A549 (cell line): ENCODE measurements at regions not wholly inside any gene's neighbourhood (a gene's known extent, or its start where the extent isn't known, plus 50 kb on each side); places are given as distances from the start of the nearest gene placed in this dataset.

Experiments
- ATAC-seq, 2 experiments: fragments of 200-7000 bp in 1 of 2; fragments of >200 bp in 1 of 2; cut with Nextera tagmentation in 1 of 2; cut with Tn5 transposase in 1 of 2; 3 replicates each; pipeline versions ENCODE4 v1.8.0 to v1.9.1; 2018 to 2020; ENCODE audit warnings: mild to moderate bottlenecking in 1 of 2, moderate library complexity in 1 of 2
- CTCF ChIA-PET: fragments of 300-600 bp; sonication (Branson Sonifier 250); formaldehyde crosslinking; extraction: SDS; loops from one replicate; lab custom pipeline; 2021; ENCODE audit warnings: antibody characterized with exemption, inconsistent platforms; lab: Yijun Ruan, JAX
- POLR2A ChIA-PET: fragments of 350-600 bp; formaldehyde crosslinking; extraction: SDS; loops from one replicate; lab custom pipeline; 2021; ENCODE audit warnings: antibody characterized with exemption, inconsistent platforms; lab: Yijun Ruan, JAX
- DNase-seq, 2 experiments: peaks; one replicate each; pipeline versions ENCODE4 v3.0.0 to v3.0.0-alpha.2; 2011 to 2016; ENCODE audit warnings: low read depth in 1 of 2, low spot score in 1 of 2
- FAIRE-seq: peaks from 2 replicates; lab custom pipeline; 2011; peaks lifted over from hg19 to GRCh38; lab: Jason Lieb, UNC
- H3K27ac ChIP-seq, 2 experiments: fragments of >200 bp; sonication (Bioruptor Twin); formaldehyde crosslinking; 3 replicates each; pipeline ENCODE4 v1.5.1; 2016 to 2017
- H3K4me1 ChIP-seq: fragments of >200 bp; sonication (Bioruptor Twin); formaldehyde crosslinking; 3 replicates; pipeline ENCODE4 v1.6.1; 2016
- H3K4me2 ChIP-seq: fragments of >200 bp; sonication (Bioruptor Twin); formaldehyde crosslinking; 3 replicates; pipeline ENCODE4 v1.6.1; 2016
- H3K4me3 ChIP-seq: fragments of >200 bp; sonication (Bioruptor Twin); formaldehyde crosslinking; 3 replicates; pipeline ENCODE4 v1.5.1; 2016
- H3K9me3 ChIP-seq: fragments of >200 bp; sonication (Bioruptor Twin); formaldehyde crosslinking; 3 replicates; pipeline ENCODE4 v1.6.1; 2016
- BHLHE40 ChIP-seq: IDR thresholded peaks from 2 replicates; pipeline ENCODE4 v1.6.1; 2012; ENCODE audit warnings: low read depth, low read length, inconsistent platforms
- CHD2 ChIP-seq: fragments of 150-350 bp; IDR thresholded peaks from 2 replicates; pipeline ENCODE4 v1.6.1; 2014; ENCODE audit warnings: low read length; ENCODE audit not compliant: partially characterized antibody
- EHMT2 ChIP-seq: fragments of 200-600 bp; sonication (generic); IDR thresholded peaks from 2 replicates; pipeline ENCODE4 v1.6.1; 2016; ENCODE audit warnings: antibody characterized with exemption, low read depth, mild to moderate bottlenecking, moderate library complexity
- EP300 ChIP-seq, 2 experiments: fragments of >200 bp; sonication (Bioruptor Twin); formaldehyde crosslinking; IDR thresholded peaks; 2 replicates in 1 of 2; 3 replicates in 1 of 2; pipeline ENCODE4 v1.6.1; 2016 to 2017
- ESRRA ChIP-seq: fragments of 150-350 bp; IDR thresholded peaks from 2 replicates; pipeline ENCODE4 v1.6.1; 2014; ENCODE audit warnings: mild to moderate bottlenecking, low read length, borderline replicate concordance
- FOSB ChIP-seq: fragments of 250-450 bp; sonication (Bioruptor Pico); IDR thresholded peaks from 2 replicates; pipeline ENCODE4 v1.5.0; 2020; ENCODE audit warnings: mild to moderate bottlenecking, moderate library complexity
- FOSL2 ChIP-seq, 2 experiments: fragments of 450-650 bp in 1 of 2; fragments of >200 bp in 1 of 2; sonication (Bioruptor Twin) in 1 of 2; formaldehyde crosslinking; IDR thresholded peaks; 2 replicates each; pipeline versions ENCODE4 v1.5.0 to v1.6.1; 2016 to 2020; ENCODE audit warnings: mild to moderate bottlenecking in 1 of 2, moderate library complexity in 1 of 2
- FOXS1 ChIP-seq: fragments of 250-450 bp; sonication (Bioruptor Pico); IDR thresholded peaks from 2 replicates; pipeline ENCODE4 v1.5.0; 2020; ENCODE audit warnings: mild to moderate bottlenecking, moderate library complexity
- HDAC2 ChIP-seq: fragments of 200-600 bp; sonication (generic); IDR thresholded peaks from 2 replicates; pipeline ENCODE4 v1.6.1; 2016
- HEYL ChIP-seq: fragments of 250-450 bp; sonication (Bioruptor Pico); IDR thresholded peaks from 2 replicates; pipeline ENCODE4 v1.8.0; 2021; ENCODE audit warnings: mild to moderate bottlenecking, moderate library complexity
- HOXB13 ChIP-seq: fragments of 250-450 bp; sonication (Bioruptor Pico); IDR thresholded peaks from 2 replicates; pipeline ENCODE4 v1.5.0; 2020; ENCODE audit warnings: low read depth, mild to moderate bottlenecking, moderate library complexity
- JUN ChIP-seq, 2 experiments: fragments of >200 bp; sonication (Bioruptor Twin); formaldehyde crosslinking; IDR thresholded peaks; 2 replicates in 1 of 2; 3 replicates in 1 of 2; pipeline ENCODE4 v1.6.1; 2016 to 2017
- KDM5A ChIP-seq: fragments of 200-600 bp; sonication (generic); IDR thresholded peaks from 2 replicates; pipeline ENCODE4 v1.6.1; 2016; ENCODE audit warnings: antibody characterized with exemption, mild to moderate bottlenecking
- NPAS2 ChIP-seq: fragments of 250-450 bp; sonication (Bioruptor Pico); IDR thresholded peaks from 2 replicates; pipeline ENCODE4 v1.8.0; 2022; ENCODE audit warnings: mild to moderate bottlenecking, moderate library complexity, borderline replicate concordance
- NR3C1 ChIP-seq: fragments of >200 bp; sonication (Bioruptor Twin); formaldehyde crosslinking; IDR thresholded peaks from 3 replicates; pipeline ENCODE4 v1.6.1; 2017
- PHF8 ChIP-seq: fragments of 200-600 bp; sonication (generic); IDR thresholded peaks from 2 replicates; pipeline ENCODE4 v1.6.1; 2016; ENCODE audit warnings: low read depth, mild to moderate bottlenecking, antibody characterized with exemption, moderate library complexity, borderline replicate concordance
- POLR2A ChIP-seq: IDR thresholded peaks from 2 replicates; pipeline ENCODE4 v1.6.1; 2012; ENCODE audit warnings: mild to moderate bottlenecking, low read length
- POLR2AphosphoS2 ChIP-seq: conservative IDR thresholded peaks from 2 replicates; pipeline ENCODE4 v1.6.1; 2012; ENCODE audit warnings: low read length, improper control_type of control experiment, inconsistent platforms
- RAD21 ChIP-seq, 2 experiments: fragments of >200 bp in 1 of 2; sonication (Bioruptor Twin) in 1 of 2; formaldehyde crosslinking in 1 of 2; IDR thresholded peaks in 1 of 2; conservative IDR thresholded peaks in 1 of 2; 2 replicates in 1 of 2; 3 replicates in 1 of 2; pipeline ENCODE4 v1.6.1; 2012 to 2018; ENCODE audit warnings: inconsistent platforms in 1 of 2
- RARB ChIP-seq: fragments of 250-450 bp; sonication (Bioruptor Pico); IDR thresholded peaks from 2 replicates; pipeline ENCODE4 v1.8.0; 2021; ENCODE audit warnings: mild to moderate bottlenecking, moderate library complexity
- TFCP2L1 ChIP-seq: fragments of 250-450 bp; sonication (Bioruptor Pico); IDR thresholded peaks from 2 replicates; pipeline ENCODE4 v1.5.0; 2021; ENCODE audit warnings: mild to moderate bottlenecking
- ZSCAN20 ChIP-seq: fragments of 250-450 bp; sonication (Bioruptor Pico); IDR thresholded peaks from 2 replicates; pipeline ENCODE4 v1.8.0; 2022; ENCODE audit warnings: mild to moderate bottlenecking, moderate library complexity
- WGBS: methylation state at CpG from one replicate; pipeline ENCODE4 v1.1.6; 2017; ENCODE audit errors: missing lambda C conversion rate; 5-methylcytosine and 5-hydroxymethylcytosine counted together
- TF ChIP-seq, protein P1 (sequence below): fragments of >200 bp; sonication (Bioruptor Twin); formaldehyde crosslinking; IDR thresholded peaks from 2 replicates; pipeline ENCODE4 v1.6.1; 2016
- TF ChIP-seq, protein P2 (sequence below): fragments of 450-650 bp; IDR thresholded peaks from 2 replicates; pipeline ENCODE4 v1.6.1; 2014; ENCODE audit warnings: antibody characterized with exemption
- TF ChIP-seq, protein P3 (sequence below): IDR thresholded peaks from 2 replicates; pipeline ENCODE4 v1.6.1; 2012
- TF ChIP-seq, protein P4 (sequence below): IDR thresholded peaks from 2 replicates; pipeline ENCODE4 v1.6.1; 2012; ENCODE audit warnings: low read depth, borderline replicate concordance
- TF ChIP-seq, protein P5 (sequence below): fragments of >200 bp; sonication (Bioruptor Twin); formaldehyde crosslinking; IDR thresholded peaks from 3 replicates; pipeline ENCODE4 v1.5.1; 2016
- TF ChIP-seq, protein P6 (sequence below): fragments of 250-450 bp; sonication (Bioruptor Pico); IDR thresholded peaks from 2 replicates; pipeline ENCODE4 v1.5.0; 2020; ENCODE audit warnings: low read depth, mild to moderate bottlenecking, moderate library complexity

DNA sequence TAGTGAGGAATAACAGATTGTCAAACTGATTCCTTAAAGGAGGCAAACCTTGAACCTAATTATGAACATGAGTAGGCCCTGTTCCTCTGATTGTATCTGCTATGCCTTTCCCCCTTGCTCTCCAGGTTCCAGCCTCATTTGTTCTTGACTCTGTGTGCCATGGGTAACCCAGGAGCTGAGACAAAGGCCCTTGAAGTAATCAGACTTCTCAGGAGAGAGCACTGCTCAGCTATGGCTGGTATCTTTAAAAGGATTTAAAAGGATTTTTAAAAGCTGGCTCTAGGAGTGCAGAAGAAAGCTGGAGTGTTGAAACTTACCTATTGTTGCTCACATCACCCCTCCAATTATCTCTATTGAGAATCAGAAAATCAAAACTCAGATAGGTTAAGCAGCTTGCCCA, 1565.5 kb upstream of the AGA start:
- TF ChIP-seq, protein P1, sequence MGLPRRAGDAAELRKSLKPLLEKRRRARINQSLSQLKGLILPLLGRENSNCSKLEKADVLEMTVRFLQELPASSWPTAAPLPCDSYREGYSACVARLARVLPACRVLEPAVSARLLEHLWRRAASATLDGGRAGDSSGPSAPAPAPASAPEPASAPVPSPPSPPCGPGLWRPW = no peak
- TF ChIP-seq PHF8 (no peak), NR3C1 (no peak), FOSB (CRISPR knock-in tag) (no peak), EP300 (IDR thresholded peaks at IDR 0.05) (no peak), FOSL2 (IDR thresholded peaks at IDR 0.05) (no peak), FOSL2 (CRISPR knock-in tag; IDR thresholded peaks at IDR 0.05) (no peak), BHLHE40 (no peak), CHD2 (no peak), EHMT2 (no peak), KDM5A (no peak), JUN (IDR thresholded peaks at IDR 0.05) (no peak), TFCP2L1 (no peak), POLR2A (no peak), ESRRA (no peak), NPAS2 (CRISPR knock-in tag) (no peak)
- TF ChIP-seq, protein P2, sequence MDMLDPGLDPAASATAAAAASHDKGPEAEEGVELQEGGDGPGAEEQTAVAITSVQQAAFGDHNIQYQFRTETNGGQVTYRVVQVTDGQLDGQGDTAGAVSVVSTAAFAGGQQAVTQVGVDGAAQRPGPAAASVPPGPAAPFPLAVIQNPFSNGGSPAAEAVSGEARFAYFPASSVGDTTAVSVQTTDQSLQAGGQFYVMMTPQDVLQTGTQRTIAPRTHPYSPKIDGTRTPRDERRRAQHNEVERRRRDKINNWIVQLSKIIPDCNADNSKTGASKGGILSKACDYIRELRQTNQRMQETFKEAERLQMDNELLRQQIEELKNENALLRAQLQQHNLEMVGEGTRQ = no peak
- TF ChIP-seq, protein P3, sequence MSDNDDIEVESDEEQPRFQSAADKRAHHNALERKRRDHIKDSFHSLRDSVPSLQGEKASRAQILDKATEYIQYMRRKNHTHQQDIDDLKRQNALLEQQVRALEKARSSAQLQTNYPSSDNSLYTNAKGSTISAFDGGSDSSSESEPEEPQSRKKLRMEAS = no peak
- TF ChIP-seq, protein P4, sequence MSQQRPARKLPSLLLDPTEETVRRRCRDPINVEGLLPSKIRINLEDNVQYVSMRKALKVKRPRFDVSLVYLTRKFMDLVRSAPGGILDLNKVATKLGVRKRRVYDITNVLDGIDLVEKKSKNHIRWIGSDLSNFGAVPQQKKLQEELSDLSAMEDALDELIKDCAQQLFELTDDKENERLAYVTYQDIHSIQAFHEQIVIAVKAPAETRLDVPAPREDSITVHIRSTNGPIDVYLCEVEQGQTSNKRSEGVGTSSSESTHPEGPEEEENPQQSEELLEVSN = no peak
- TF ChIP-seq, all 56 proteins: peak for 0
- no peak overlapping the region for H3K4me3 ChIP-seq
- H3K27ac ChIP-seq = no peak overlapping the region
- ATAC-seq (no peak), FAIRE-seq (no peak), DNase-seq (no peak)
- no peaks in the 10 kb centered on the region for H3K9me3 ChIP-seq
- no peak overlapping the region for H3K4me2 ChIP-seq
- no peaks in the 10 kb centered on the region for H3K4me1 ChIP-seq
- ChIA-PET CTCF (no interaction called here), POLR2A (no interaction called here)

DNA sequence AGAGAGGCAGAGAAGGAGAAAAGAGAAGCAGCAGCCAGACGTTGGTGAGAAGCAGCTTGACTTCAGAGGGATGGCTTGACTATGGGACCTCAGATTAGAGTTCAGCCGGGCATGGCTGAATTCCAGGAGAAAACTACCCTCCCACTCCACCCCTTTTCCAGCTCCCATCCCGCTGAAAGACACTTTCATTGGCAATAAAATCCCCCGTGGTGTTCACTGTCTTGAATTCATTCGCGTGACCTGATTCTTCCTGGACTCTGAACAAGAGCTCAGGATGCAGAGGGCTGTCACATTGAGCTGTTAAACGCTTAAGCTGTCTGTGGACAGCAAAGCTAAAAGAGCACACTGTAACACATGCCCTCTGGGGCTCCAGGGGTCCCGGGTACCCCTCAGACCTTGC, 1575.3 kb upstream of the AGA start:
- FAIRE-seq (no peak), DNase-seq (no peak), ATAC-seq (no peak)
- ChIA-PET CTCF (no interaction called here), POLR2A (no interaction called here)
- Histone ChIP-seq H3K27ac (no peak overlapping the region), H3K4me2 (no peak overlapping the region), H3K9me3 (no peaks in the 10 kb centered on the region), H3K4me1 (no peaks in the 10 kb centered on the region), H3K4me3 (no peak overlapping the region)
- 32% methylated on average over 7 of the region's 8 CpGs for WGBS
- TF ChIP-seq, protein P5, sequence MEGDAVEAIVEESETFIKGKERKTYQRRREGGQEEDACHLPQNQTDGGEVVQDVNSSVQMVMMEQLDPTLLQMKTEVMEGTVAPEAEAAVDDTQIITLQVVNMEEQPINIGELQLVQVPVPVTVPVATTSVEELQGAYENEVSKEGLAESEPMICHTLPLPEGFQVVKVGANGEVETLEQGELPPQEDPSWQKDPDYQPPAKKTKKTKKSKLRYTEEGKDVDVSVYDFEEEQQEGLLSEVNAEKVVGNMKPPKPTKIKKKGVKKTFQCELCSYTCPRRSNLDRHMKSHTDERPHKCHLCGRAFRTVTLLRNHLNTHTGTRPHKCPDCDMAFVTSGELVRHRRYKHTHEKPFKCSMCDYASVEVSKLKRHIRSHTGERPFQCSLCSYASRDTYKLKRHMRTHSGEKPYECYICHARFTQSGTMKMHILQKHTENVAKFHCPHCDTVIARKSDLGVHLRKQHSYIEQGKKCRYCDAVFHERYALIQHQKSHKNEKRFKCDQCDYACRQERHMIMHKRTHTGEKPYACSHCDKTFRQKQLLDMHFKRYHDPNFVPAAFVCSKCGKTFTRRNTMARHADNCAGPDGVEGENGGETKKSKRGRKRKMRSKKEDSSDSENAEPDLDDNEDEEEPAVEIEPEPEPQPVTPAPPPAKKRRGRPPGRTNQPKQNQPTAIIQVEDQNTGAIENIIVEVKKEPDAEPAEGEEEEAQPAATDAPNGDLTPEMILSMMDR = no peak
- TF ChIP-seq POLR2A (no peak), FOXS1 (CRISPR knock-in tag) (no peak), RARB (CRISPR knock-in tag) (no peak), POLR2AphosphoS2 (no peak), ZSCAN20 (no peak), FOSL2 (IDR thresholded peaks at IDR 0.05) (no peak), FOSL2 (CRISPR knock-in tag; IDR thresholded peaks at IDR 0.05) (no peak), RAD21 (conservative IDR thresholded peaks at IDR 0.05 in 1 of 2, IDR thresholded peaks at IDR 0.05 in 1 of 2) (no peak), FOSB (CRISPR knock-in tag) (no peak), HOXB13 (CRISPR knock-in tag) (no peak), HDAC2 (no peak), EHMT2 (no peak), HEYL (CRISPR knock-in tag) (no peak)
- TF ChIP-seq, protein P6, sequence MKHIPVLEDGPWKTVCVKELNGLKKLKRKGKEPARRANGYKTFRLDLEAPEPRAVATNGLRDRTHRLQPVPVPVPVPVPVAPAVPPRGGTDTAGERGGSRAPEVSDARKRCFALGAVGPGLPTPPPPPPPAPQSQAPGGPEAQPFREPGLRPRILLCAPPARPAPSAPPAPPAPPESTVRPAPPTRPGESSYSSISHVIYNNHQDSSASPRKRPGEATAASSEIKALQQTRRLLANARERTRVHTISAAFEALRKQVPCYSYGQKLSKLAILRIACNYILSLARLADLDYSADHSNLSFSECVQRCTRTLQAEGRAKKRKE (CRISPR knock-in tag) = no peak
- TF ChIP-seq, protein P2 = no peak
- TF ChIP-seq, all 56 proteins: peak for 0
